ENCODE measurements at regions not wholly inside any gene's neighbourhood (a gene's known extent, or its start where the extent isn't known, plus 50 kb on each side); places are given as distances from the start of the nearest gene placed in this dataset.
A peak's percentile ranks its signal among the peaks of the same experiment; 100 is the strongest.

- no peak overlapping the region for H3K4me3 ChIP-seq (ENCODE audit: low read length)
- TF ChIP-seq, protein P1, sequence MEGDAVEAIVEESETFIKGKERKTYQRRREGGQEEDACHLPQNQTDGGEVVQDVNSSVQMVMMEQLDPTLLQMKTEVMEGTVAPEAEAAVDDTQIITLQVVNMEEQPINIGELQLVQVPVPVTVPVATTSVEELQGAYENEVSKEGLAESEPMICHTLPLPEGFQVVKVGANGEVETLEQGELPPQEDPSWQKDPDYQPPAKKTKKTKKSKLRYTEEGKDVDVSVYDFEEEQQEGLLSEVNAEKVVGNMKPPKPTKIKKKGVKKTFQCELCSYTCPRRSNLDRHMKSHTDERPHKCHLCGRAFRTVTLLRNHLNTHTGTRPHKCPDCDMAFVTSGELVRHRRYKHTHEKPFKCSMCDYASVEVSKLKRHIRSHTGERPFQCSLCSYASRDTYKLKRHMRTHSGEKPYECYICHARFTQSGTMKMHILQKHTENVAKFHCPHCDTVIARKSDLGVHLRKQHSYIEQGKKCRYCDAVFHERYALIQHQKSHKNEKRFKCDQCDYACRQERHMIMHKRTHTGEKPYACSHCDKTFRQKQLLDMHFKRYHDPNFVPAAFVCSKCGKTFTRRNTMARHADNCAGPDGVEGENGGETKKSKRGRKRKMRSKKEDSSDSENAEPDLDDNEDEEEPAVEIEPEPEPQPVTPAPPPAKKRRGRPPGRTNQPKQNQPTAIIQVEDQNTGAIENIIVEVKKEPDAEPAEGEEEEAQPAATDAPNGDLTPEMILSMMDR (conservative IDR thresholded peaks at IDR 0.05; ENCODE audit: low read depth, low read length) = no peak
- no peak for DNase-seq (ENCODE audit: low read depth)
Observed at GRCh38 chr12:24023081-24023480, 73.6 kb upstream of the SOX5 start.

DNA sequence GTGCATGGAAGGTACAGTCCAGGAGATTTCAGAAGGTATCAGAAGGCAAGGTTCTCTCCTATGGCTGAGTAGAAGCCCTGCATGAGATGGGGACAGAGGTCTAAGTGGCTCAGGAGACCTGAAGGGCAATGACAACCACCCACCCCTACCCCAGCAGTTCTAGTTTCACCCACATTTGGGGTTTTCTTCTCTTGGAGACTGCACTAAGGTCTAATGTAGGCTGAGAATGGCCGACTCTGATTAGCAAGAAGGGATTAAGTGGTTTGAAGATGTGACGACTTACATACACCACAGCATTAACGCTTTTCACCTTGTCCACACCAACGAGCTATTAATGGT, 71.7 kb upstream of the SOX5 start:
- DNase-seq (ENCODE audit: low read depth) = no peak
- TF ChIP-seq, protein P1 (conservative IDR thresholded peaks at IDR 0.05; ENCODE audit: low read depth, low read length) = no peak
- H3K4me3 ChIP-seq (ENCODE audit: low read length) = no peak overlapping the region

DNA sequence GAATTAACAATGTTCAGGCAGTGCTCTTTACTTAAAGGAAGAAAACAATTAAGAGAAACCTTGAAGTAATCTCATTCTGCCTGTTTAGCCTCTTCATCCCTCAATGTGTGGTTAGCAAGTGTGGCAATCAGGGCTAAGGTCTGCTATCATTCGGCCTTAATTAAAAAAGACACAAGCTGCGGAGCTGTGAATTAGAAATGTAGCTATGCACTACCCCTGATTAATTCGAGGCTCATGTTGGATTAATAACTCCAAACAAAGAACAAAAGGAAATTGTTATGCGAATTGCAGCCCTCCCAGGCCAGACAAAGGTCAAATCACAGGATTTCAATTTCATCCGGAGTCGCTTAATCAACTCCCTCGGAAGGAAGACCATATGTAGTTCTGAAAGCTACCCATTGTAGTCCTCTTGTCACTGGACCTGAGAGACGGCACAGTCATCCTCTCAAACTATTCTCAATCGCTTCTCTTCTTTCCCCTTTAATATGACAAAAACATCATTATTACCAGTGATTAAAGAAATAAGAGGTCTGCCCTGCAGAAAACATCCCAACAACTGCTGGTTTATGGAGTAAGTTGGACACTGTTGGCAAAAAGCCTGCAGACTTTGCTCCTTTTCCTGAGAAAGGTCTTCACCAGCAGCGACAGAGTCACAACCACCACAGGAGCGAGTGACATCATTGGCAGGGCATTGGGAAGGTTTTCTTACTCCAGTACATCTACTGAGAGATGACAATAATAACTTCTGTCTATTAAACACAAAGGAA, 71.1 kb upstream of the SOX5 start:
- peak; percentile 56 for DNase-seq (ENCODE audit: low read depth)
- H3K4me3 ChIP-seq (ENCODE audit: low read length) = no peak overlapping the region
- TF ChIP-seq, protein P1 (conservative IDR thresholded peaks at IDR 0.05; ENCODE audit: low read depth, low read length) = no peak

- TF ChIP-seq, protein P1 (conservative IDR thresholded peaks at IDR 0.05; ENCODE audit: low read depth, low read length) = no peak
- DNase-seq (ENCODE audit: low read depth) = no peak
- no peak overlapping the region for H3K4me3 ChIP-seq (ENCODE audit: low read length)
Observed at GRCh38 chr12:24015833-24016160, 66.3 kb upstream of the SOX5 start.

- TF ChIP-seq, protein P1 (conservative IDR thresholded peaks at IDR 0.05; ENCODE audit: low read depth, low read length) = no peak
- no peak for DNase-seq (ENCODE audit: low read depth)
- no peak overlapping the region for H3K4me3 ChIP-seq (ENCODE audit: low read length)
Observed at GRCh38 chr12:24014915-24015832, 65.7 kb upstream of the SOX5 start.

DNA sequence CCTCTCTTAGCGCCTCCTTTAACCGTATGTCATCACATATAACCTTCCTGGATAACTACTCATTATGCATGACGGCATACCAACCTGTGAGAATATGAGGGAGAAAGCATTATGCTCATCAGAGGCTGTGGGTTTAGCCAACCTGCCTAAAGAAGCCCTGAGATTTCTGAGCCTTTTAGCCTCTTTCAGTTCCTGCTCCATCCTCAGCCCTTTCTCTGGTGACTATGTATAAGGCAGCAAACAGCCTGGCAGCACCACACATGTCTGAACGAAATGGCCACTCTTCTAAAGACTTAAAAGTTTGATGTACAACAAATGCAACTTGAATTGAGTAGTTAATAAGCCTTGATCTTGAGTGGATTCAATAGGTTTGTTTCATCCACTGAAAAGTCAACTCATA, 64.8 kb upstream of the SOX5 start:
- H3K4me3 ChIP-seq (ENCODE audit: low read length) = no peak overlapping the region
- TF ChIP-seq, protein P1 (conservative IDR thresholded peaks at IDR 0.05; ENCODE audit: low read depth, low read length) = no peak
- no peak for DNase-seq (ENCODE audit: low read depth)
